IMR-90 (cell line): ENCODE measurements at regions not wholly inside any gene's neighbourhood (a gene's known extent, or its start where the extent isn't known, plus 50 kb on each side); places are given as distances from the start of the nearest gene placed in this dataset.

Experiments used
- ATAC-seq: fragments of 200-7000 bp; cut with Tn5 transposase; 2 replicates; pipeline ENCODE4 v1.9.1; 2020; ENCODE audit warnings: low read depth, mild to moderate bottlenecking, moderate library complexity
- BruUV-seq: library from RNA; stranded (reverse); fragments of 400-500 nt; replicated peaks from 2 replicates; lab custom pipeline; 2021; lab: Mats Ljungman, UMichigan
- CTCF ChIA-PET: fragments of 300-600 bp; formaldehyde crosslinking; extraction: SDS; loops from one replicate; lab custom pipeline; 2021; ENCODE audit warnings: antibody characterized with exemption; lab: Yijun Ruan, JAX
- POLR2A ChIA-PET: fragments of 300-600 bp; sonication (Branson Sonifier 250); formaldehyde crosslinking; loops from one replicate; lab custom pipeline; 2022; ENCODE audit warnings: antibody characterized with exemption; ENCODE audit not compliant: unreplicated experiment; lab: Charles Lee
- DNase-seq: peaks from one replicate; pipeline ENCODE4 v3.0.0; 2013
- H2AFZ ChIP-seq: replicated peaks from 2 replicates; pipeline ENCODE3; 2013; ENCODE audit warnings: low read length, mild to moderate bottlenecking; ENCODE audit not compliant: poor library complexity
- H2AK5ac ChIP-seq: 2 replicates; pipeline ENCODE4 v1.6.1; 2013; ENCODE audit warnings: low read depth, low read length, inconsistent platforms
- H2AK9ac ChIP-seq: replicated peaks from 2 replicates; pipeline ENCODE3; 2013; ENCODE audit warnings: mild to moderate bottlenecking, low read depth, low read length, moderate library complexity; ENCODE audit not compliant: poor library complexity
- H2BK120ac ChIP-seq: 2 replicates; pipeline ENCODE4 v1.6.1; 2013; ENCODE audit warnings: low read depth, low read length, inconsistent platforms
- H2BK15ac ChIP-seq: 3 replicates; pipeline ENCODE4 v1.6.1; 2013; ENCODE audit warnings: low read depth, low read length, inconsistent platforms
- H2BK20ac ChIP-seq: 2 replicates; pipeline ENCODE4 v1.6.1; 2013; ENCODE audit warnings: low read depth, mild to moderate bottlenecking, inconsistent platforms, low read length, moderate library complexity
- H2BK5ac ChIP-seq: 2 replicates; pipeline ENCODE4 v1.6.1; 2013; ENCODE audit warnings: mild to moderate bottlenecking, low read depth, low read length, inconsistent platforms; ENCODE audit not compliant: poor library complexity, severe bottlenecking
- H3K14ac ChIP-seq: replicated peaks from 2 replicates; pipeline ENCODE4 v1.6.1; 2013; ENCODE audit warnings: low read depth, low read length, inconsistent platforms
- H3K18ac ChIP-seq: 2 replicates; pipeline ENCODE4 v1.6.1; 2013; ENCODE audit warnings: low read depth, low read length, control low read depth
- H3K23ac ChIP-seq: 2 replicates; pipeline ENCODE4 v1.6.1; 2013; ENCODE audit warnings: low read depth, low read length, inconsistent platforms
- H3K27ac ChIP-seq: 2 replicates; pipeline ENCODE4 v1.5.1; 2013; ENCODE audit warnings: mild to moderate bottlenecking, control low read depth, low read length; ENCODE audit not compliant: insufficient read depth
- H3K27me3 ChIP-seq: 2 replicates; pipeline ENCODE4 v1.6.1; 2013; ENCODE audit warnings: low read length; ENCODE audit not compliant: control insufficient read depth, insufficient read depth
- H3K36me3 ChIP-seq: 2 replicates; pipeline ENCODE4 v1.6.1; 2013; ENCODE audit warnings: low read length, mixed read lengths; ENCODE audit not compliant: control insufficient read depth, insufficient read depth
- H3K4ac ChIP-seq: 2 replicates; pipeline ENCODE4 v1.6.1; 2013; ENCODE audit warnings: low read depth, low read length, inconsistent platforms
- H3K4me1 ChIP-seq: 2 replicates; pipeline ENCODE4 v1.6.1; 2013; ENCODE audit warnings: low read length, mixed read lengths; ENCODE audit not compliant: control insufficient read depth, insufficient read depth
- H3K4me2 ChIP-seq: 2 replicates; pipeline ENCODE4 v1.6.1; 2013; ENCODE audit warnings: low read depth, mild to moderate bottlenecking, control low read depth, low read length, moderate library complexity
- H3K4me3 ChIP-seq: 2 replicates; pipeline ENCODE4 v1.5.1; 2013; ENCODE audit warnings: low read depth, mild to moderate bottlenecking, control low read depth, low read length, moderate library complexity; ENCODE audit not compliant: insufficient read depth
- H3K56ac ChIP-seq: 2 replicates; pipeline ENCODE4 v1.6.1; 2013; ENCODE audit warnings: low read length, inconsistent platforms; ENCODE audit not compliant: insufficient read depth; ENCODE audit errors: extremely low read depth
- H3K79me1 ChIP-seq, 2 experiments: 2 replicates each; pipeline ENCODE4 v1.6.1; 2013; ENCODE audit warnings: low read length in 2 of 2, inconsistent platforms in 1 of 2, low read depth in 1 of 2
- H3K9ac ChIP-seq: 2 replicates; pipeline ENCODE4 v1.6.1; 2013; ENCODE audit warnings: low read depth, low read length, control low read depth
- H3K9me1 ChIP-seq: 2 replicates; pipeline ENCODE4 v1.6.1; 2013; ENCODE audit warnings: low read length, inconsistent platforms; ENCODE audit not compliant: insufficient read depth
- H3K9me3 ChIP-seq: 2 replicates; pipeline ENCODE4 v1.6.1; 2013; ENCODE audit warnings: low read length; ENCODE audit not compliant: control insufficient read depth, insufficient read depth
- H4K20me1 ChIP-seq: 2 replicates; pipeline ENCODE4 v1.6.1; 2013; ENCODE audit warnings: low read length, inconsistent platforms; ENCODE audit not compliant: insufficient read depth
- H4K5ac ChIP-seq: 2 replicates; pipeline ENCODE4 v1.6.1; 2013; ENCODE audit warnings: mild to moderate bottlenecking, low read depth, low read length, control low read depth
- H4K8ac ChIP-seq, 2 experiments: 2 replicates each; pipeline ENCODE4 v1.6.1; 2013; ENCODE audit warnings: low read depth in 2 of 2, low read length in 2 of 2, control low read depth in 1 of 2, inconsistent platforms in 1 of 2
- H4K91ac ChIP-seq: 2 replicates; pipeline ENCODE4 v1.6.1; 2013; ENCODE audit warnings: low read depth, low read length, inconsistent platforms; ENCODE audit not compliant: insufficient read depth
- BHLHE40 ChIP-seq: fragments of 150-350 bp; IDR thresholded peaks from 2 replicates; pipeline ENCODE4 v1.6.1; 2016; ENCODE audit warnings: mild to moderate bottlenecking, low read depth, low read length
- CEBPB ChIP-seq: IDR thresholded peaks from 2 replicates; pipeline ENCODE4 v1.6.1; 2012; ENCODE audit warnings: low read depth, low read length, improper control_type of control experiment
- CHD1 ChIP-seq: IDR thresholded peaks from 2 replicates; pipeline ENCODE4 v1.6.1; 2012; ENCODE audit warnings: low read depth, low read length, improper control_type of control experiment
- MAFK ChIP-seq: IDR thresholded peaks from 2 replicates; pipeline ENCODE4 v1.6.1; 2012; ENCODE audit warnings: low read depth, low read length, improper control_type of control experiment
- MAZ ChIP-seq: IDR thresholded peaks from 2 replicates; pipeline ENCODE4 v1.6.1; 2012; ENCODE audit warnings: low read depth, mild to moderate bottlenecking, low read length, improper control_type of control experiment, moderate library complexity, borderline replicate concordance
- MXI1 ChIP-seq: IDR thresholded peaks from 2 replicates; pipeline ENCODE4 v1.6.1; 2012; ENCODE audit warnings: low read depth, mild to moderate bottlenecking, low read length, moderate library complexity, borderline replicate concordance
- NFE2L2 ChIP-seq: fragments of 150-350 bp; IDR thresholded peaks from 2 replicates; pipeline ENCODE4 v1.6.1; 2016; ENCODE audit warnings: low read depth, mild to moderate bottlenecking, low read length
- POLR2A ChIP-seq: IDR thresholded peaks from 2 replicates; pipeline ENCODE4 v1.6.1; 2012; ENCODE audit warnings: mild to moderate bottlenecking, low read depth, low read length
- RAD21 ChIP-seq: IDR thresholded peaks from 2 replicates; pipeline ENCODE4 v1.6.1; 2012; ENCODE audit warnings: low read length, improper control_type of control experiment
- RCOR1 ChIP-seq: IDR thresholded peaks from 2 replicates; pipeline ENCODE4 v1.6.1; 2012; ENCODE audit warnings: mild to moderate bottlenecking, low read length, improper control_type of control experiment; ENCODE audit not compliant: insufficient replicate concordance
- RFX5 ChIP-seq: IDR thresholded peaks from 2 replicates; pipeline ENCODE4 v1.8.0; 2012; ENCODE audit warnings: low read depth, mild to moderate bottlenecking, low read length, moderate library complexity
- dilution Hi-C: fragments of 300-500 bp; cut with HindIII; formaldehyde crosslinking; loops from one replicate; pipeline ENCODE4 v1.14.3; 2018; ENCODE audit warnings: low sequenced_read_pairs; ENCODE audit not compliant: unreplicated experiment
- in situ Hi-C: fragments of 300-500 bp; cut with MboI; formaldehyde crosslinking; loops from 3 replicates; pipeline ENCODE4 v1.14.3; 2019; ENCODE audit warnings: low sequenced_read_pairs, inconsistent platforms, mixed read lengths
- intact Hi-C: fragments of 100-400 bp; cut with micrococcal nuclease; formaldehyde crosslinking; loops from 2 replicates; pipeline ENCODE4 v1.10.0; 2022
- TF ChIP-seq, protein P1 (sequence below): conservative IDR thresholded peaks from 2 replicates; pipeline ENCODE4 v1.5.1; 2012; ENCODE audit warnings: mild to moderate bottlenecking, low read depth, low read length, improper control_type of control experiment
- TF ChIP-seq, protein P2 (sequence below): fragments of 150-350 bp; IDR thresholded peaks from 2 replicates; pipeline ENCODE4 v1.6.1; 2017; ENCODE audit warnings: mild to moderate bottlenecking, antibody characterized with exemption, low read length, low read depth
- TF ChIP-seq, protein P3 (sequence below): fragments of 150-350 bp; IDR thresholded peaks from 2 replicates; pipeline ENCODE4 v1.6.1; 2016; ENCODE audit warnings: low read depth, mild to moderate bottlenecking, low read length, moderate library complexity, borderline replicate concordance

DNA sequence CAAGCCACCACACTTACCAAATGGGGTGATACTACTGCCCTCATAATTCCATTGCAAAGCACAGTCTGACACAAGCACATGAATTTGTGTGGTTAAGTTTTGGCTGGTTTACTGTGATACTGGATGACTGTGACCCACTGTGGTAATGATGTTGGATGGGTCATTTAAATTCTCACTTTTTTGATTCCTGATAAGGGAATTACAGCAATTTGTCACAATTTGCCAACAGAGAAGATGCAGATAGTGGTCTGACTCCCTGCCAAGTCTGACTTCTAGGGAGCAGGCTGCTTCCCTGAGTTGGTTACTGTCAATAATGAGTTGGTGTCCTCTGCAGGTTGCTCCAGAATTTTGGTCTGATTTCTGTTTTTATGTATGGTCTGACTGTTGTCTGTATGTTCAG, 731.9 kb downstream of the MTRR start:
- Histone ChIP-seq H3K9me3 (no peaks in the 10 kb centered on the region), H2AFZ (no peak overlapping the region), H4K20me1 (no peaks in the 10 kb centered on the region), H2BK120ac (no peak overlapping the region), H3K36me3 (no peaks in the 10 kb centered on the region), H3K56ac (no peak overlapping the region), H3K18ac (no peak overlapping the region), H2BK20ac (no peak overlapping the region), H3K27me3 (no peaks in the 10 kb centered on the region), H3K9me1 (no peaks in the 10 kb centered on the region), H4K8ac (no peak overlapping the region), H3K79me1 (no peaks in the 10 kb centered on the region), H3K4ac (no peak overlapping the region), H3K27ac (no peak overlapping the region), H2BK5ac (no peak overlapping the region), H2AK9ac (no peak overlapping the region), H2AK5ac (no peak overlapping the region), H3K14ac (no peak overlapping the region), H3K23ac (no peak overlapping the region), H3K4me3 (no peak overlapping the region), H3K4me2 (no peak overlapping the region), H3K9ac (no peak overlapping the region), H2BK15ac (no peak overlapping the region), H4K5ac (no peak overlapping the region), H3K4me1 (no peaks in the 10 kb centered on the region; the same call in 1 of the 2 replicates), H4K91ac (no peak overlapping the region)
- CTCF ChIA-PET: no interaction called here
- intact Hi-C loops: no loop called here
- in situ Hi-C loops: no loop called here
- ATAC-seq: no peak
- no TSS peak for BruUV-seq
- TF ChIP-seq CHD1 (no peak), MXI1 (no peak), RAD21 (no peak), BHLHE40 (no peak), CEBPB (no peak), NFE2L2 (no peak), MAFK (no peak), MAZ (no peak), RFX5 (no peak), RCOR1 (no peak), POLR2A (no peak)
- TF ChIP-seq, protein P1, sequence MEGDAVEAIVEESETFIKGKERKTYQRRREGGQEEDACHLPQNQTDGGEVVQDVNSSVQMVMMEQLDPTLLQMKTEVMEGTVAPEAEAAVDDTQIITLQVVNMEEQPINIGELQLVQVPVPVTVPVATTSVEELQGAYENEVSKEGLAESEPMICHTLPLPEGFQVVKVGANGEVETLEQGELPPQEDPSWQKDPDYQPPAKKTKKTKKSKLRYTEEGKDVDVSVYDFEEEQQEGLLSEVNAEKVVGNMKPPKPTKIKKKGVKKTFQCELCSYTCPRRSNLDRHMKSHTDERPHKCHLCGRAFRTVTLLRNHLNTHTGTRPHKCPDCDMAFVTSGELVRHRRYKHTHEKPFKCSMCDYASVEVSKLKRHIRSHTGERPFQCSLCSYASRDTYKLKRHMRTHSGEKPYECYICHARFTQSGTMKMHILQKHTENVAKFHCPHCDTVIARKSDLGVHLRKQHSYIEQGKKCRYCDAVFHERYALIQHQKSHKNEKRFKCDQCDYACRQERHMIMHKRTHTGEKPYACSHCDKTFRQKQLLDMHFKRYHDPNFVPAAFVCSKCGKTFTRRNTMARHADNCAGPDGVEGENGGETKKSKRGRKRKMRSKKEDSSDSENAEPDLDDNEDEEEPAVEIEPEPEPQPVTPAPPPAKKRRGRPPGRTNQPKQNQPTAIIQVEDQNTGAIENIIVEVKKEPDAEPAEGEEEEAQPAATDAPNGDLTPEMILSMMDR: no peak
- TF ChIP-seq, protein P2, sequence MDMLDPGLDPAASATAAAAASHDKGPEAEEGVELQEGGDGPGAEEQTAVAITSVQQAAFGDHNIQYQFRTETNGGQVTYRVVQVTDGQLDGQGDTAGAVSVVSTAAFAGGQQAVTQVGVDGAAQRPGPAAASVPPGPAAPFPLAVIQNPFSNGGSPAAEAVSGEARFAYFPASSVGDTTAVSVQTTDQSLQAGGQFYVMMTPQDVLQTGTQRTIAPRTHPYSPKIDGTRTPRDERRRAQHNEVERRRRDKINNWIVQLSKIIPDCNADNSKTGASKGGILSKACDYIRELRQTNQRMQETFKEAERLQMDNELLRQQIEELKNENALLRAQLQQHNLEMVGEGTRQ: no peak
- TF ChIP-seq, protein P3, sequence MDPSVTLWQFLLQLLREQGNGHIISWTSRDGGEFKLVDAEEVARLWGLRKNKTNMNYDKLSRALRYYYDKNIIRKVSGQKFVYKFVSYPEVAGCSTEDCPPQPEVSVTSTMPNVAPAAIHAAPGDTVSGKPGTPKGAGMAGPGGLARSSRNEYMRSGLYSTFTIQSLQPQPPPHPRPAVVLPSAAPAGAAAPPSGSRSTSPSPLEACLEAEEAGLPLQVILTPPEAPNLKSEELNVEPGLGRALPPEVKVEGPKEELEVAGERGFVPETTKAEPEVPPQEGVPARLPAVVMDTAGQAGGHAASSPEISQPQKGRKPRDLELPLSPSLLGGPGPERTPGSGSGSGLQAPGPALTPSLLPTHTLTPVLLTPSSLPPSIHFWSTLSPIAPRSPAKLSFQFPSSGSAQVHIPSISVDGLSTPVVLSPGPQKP: no peak
- POLR2A ChIA-PET: no interaction called here
- dilution Hi-C loops: no loop called here
- DNase-seq: no peak
